ENCODE measurements at regions not wholly inside any gene's neighbourhood (a gene's known extent, or its start where the extent isn't known, plus 50 kb on each side); places are given as distances from the start of the nearest gene placed in this dataset.

- Mint-ChIP-seq H3K36me3 (no peaks in the 10 kb centered on the region), H3K4me3 (no peak overlapping the region), H3K27me3 (no peaks in the 10 kb centered on the region), H3K9me3 (no peaks in the 10 kb centered on the region), H3K4me1 (peaks cover 8 to 23% of the 10 kb centered on the region in 2 donors), H3K27ac (no peak overlapping the region)
- no peak for ATAC-seq (replicated peaks)
- no peak for DNase-seq
Observed at GRCh38 chr2:57617318-57617717, 429.3 kb upstream of the VRK2 start.

GRCh38 chr2:57621122-57621663 lies 425.4 kb upstream of the VRK2 start:
- Mint-ChIP-seq H3K27ac (no peak overlapping the region), H3K4me3 (no peak overlapping the region), H3K4me1 (peaks cover 6 to 21% of the 10 kb centered on the region in 2 donors)

GRCh38 chr2:57622009-57622408 lies 424.6 kb upstream of the VRK2 start:
- Mint-ChIP-seq H3K4me3 (no peak overlapping the region), H3K9me3 (no peaks in the 10 kb centered on the region), H3K4me1 (peaks cover 6 to 14% of the 10 kb centered on the region in 2 donors), H3K27me3 (no peaks in the 10 kb centered on the region), H3K27ac (no peak overlapping the region), H3K36me3 (no peaks in the 10 kb centered on the region)
- DNase-seq (no peak), ATAC-seq (replicated peaks) (no peak)

More at GRCh38 chr2:57621122-57621663, 425.4 kb upstream of the VRK2 start:
- Mint-ChIP-seq H3K36me3 (no peaks in the 10 kb centered on the region), H3K27me3 (no peaks in the 10 kb centered on the region), H3K9me3 (no peaks in the 10 kb centered on the region)
- DNase-seq (no peak), ATAC-seq (replicated peaks) (no peak)

- Mint-ChIP-seq H3K27ac (no peak overlapping the region), H3K4me3 (no peak overlapping the region), H3K27me3 (no peaks in the 10 kb centered on the region), H3K36me3 (peaks cover 10% of the 10 kb centered on the region in 2 donors), H3K4me1 (no peaks in the 10 kb centered on the region), H3K9me3 (peaks cover 9 to 12% of the 10 kb centered on the region in 2 donors)
- no peak for ATAC-seq (replicated peaks)
- no peak for DNase-seq
Observed at GRCh38 chr2:57656198-57656597, 390.4 kb upstream of the VRK2 start.

GRCh38 chr2:57669570-57669969 lies 377.0 kb upstream of the VRK2 start:
- no peak for ATAC-seq (replicated peaks)
- DNase-seq = no peak
- Mint-ChIP-seq H3K36me3 (peaks cover 3 to 4% of the 10 kb centered on the region in 2 donors), H3K4me3 (no peak overlapping the region), H3K9me3 (peaks cover 0 to 2% of the 10 kb centered on the region in 2 donors), H3K4me1 (no peaks in the 10 kb centered on the region), H3K27ac (no peak overlapping the region), H3K27me3 (no peaks in the 10 kb centered on the region)

- no peak for ATAC-seq (replicated peaks)
- Mint-ChIP-seq H3K27me3 (no peaks in the 10 kb centered on the region), H3K9me3 (no peaks in the 10 kb centered on the region), H3K27ac (no peak overlapping the region), H3K4me3 (no peak overlapping the region), H3K4me1 (no peaks in the 10 kb centered on the region), H3K36me3 (no peaks in the 10 kb centered on the region)
- DNase-seq = no peak
Observed at GRCh38 chr2:57674025-57674424, 372.6 kb upstream of the VRK2 start.

- Mint-ChIP-seq H3K4me3 (no peak overlapping the region), H3K36me3 (no peaks in the 10 kb centered on the region), H3K27me3 (no peaks in the 10 kb centered on the region), H3K27ac (no peak overlapping the region), H3K9me3 (no peaks in the 10 kb centered on the region), H3K4me1 (no peaks in the 10 kb centered on the region)
- ATAC-seq (replicated peaks) = no peak
- no peak for DNase-seq
Observed at GRCh38 chr2:57674743-57675142, 371.9 kb upstream of the VRK2 start.

GRCh38 chr2:57677296-57677695 lies 369.3 kb upstream of the VRK2 start:
- no peak overlapping the region for H3K4me3 Mint-ChIP-seq
- H3K36me3 Mint-ChIP-seq = no peaks in the 10 kb centered on the region
- H3K27me3 Mint-ChIP-seq = no peaks in the 10 kb centered on the region
- H3K27ac Mint-ChIP-seq = no peak overlapping the region
- no peak for DNase-seq
- no peaks in the 10 kb centered on the region for H3K9me3 Mint-ChIP-seq
- H3K4me1 Mint-ChIP-seq = no peaks in the 10 kb centered on the region
- no peak for ATAC-seq (replicated peaks)

- Mint-ChIP-seq H3K27ac (no peak overlapping the region), H3K36me3 (no peaks in the 10 kb centered on the region), H3K9me3 (peaks cover 0 to 3% of the 10 kb centered on the region in 2 donors), H3K4me3 (no peak overlapping the region), H3K27me3 (no peaks in the 10 kb centered on the region), H3K4me1 (peaks cover 0 to 1% of the 10 kb centered on the region in 2 donors)
- DNase-seq (no peak), ATAC-seq (replicated peaks) (no peak)
Observed at GRCh38 chr2:57681650-57682049, 365.0 kb upstream of the VRK2 start.

- H3K36me3 Mint-ChIP-seq = peaks cover 10 to 15% of the 10 kb centered on the region in 2 donors
- peaks cover 0 to 1% of the 10 kb centered on the region in 2 donors for H3K4me1 Mint-ChIP-seq
- no peak overlapping the region for H3K27ac Mint-ChIP-seq
- no peak overlapping the region for H3K4me3 Mint-ChIP-seq
- DNase-seq (no peak), ATAC-seq (replicated peaks) (no peak)
- no peaks in the 10 kb centered on the region for H3K27me3 Mint-ChIP-seq
- H3K9me3 Mint-ChIP-seq = peaks cover 17 to 22% of the 10 kb centered on the region in 2 donors
Observed at GRCh38 chr2:57685032-57685431, 361.6 kb upstream of the VRK2 start.

- Mint-ChIP-seq H3K4me3 (no peak overlapping the region), H3K4me1 (no peaks in the 10 kb centered on the region), H3K36me3 (peaks cover 13 to 17% of the 10 kb centered on the region in 2 donors), H3K27ac (no peak overlapping the region), H3K9me3 (peaks cover 23 to 32% of the 10 kb centered on the region in 2 donors), H3K27me3 (no peaks in the 10 kb centered on the region)
- ATAC-seq (replicated peaks) (no peak), DNase-seq (no peak)
Observed at GRCh38 chr2:57692395-57692794, 354.2 kb upstream of the VRK2 start.

GRCh38 chr2:57693177-57693576 lies 353.4 kb upstream of the VRK2 start:
- no peak for DNase-seq
- Mint-ChIP-seq H3K4me3 (no peak overlapping the region), H3K27me3 (no peaks in the 10 kb centered on the region), H3K27ac (no peak overlapping the region), H3K9me3 (peaks cover 21 to 29% of the 10 kb centered on the region in 2 donors), H3K4me1 (no peaks in the 10 kb centered on the region), H3K36me3 (peaks cover 11 to 15% of the 10 kb centered on the region in 2 donors)
- no peak for ATAC-seq (replicated peaks)

GRCh38 chr2:57693965-57694364 lies 352.6 kb upstream of the VRK2 start:
- ATAC-seq (replicated peaks) (no peak), DNase-seq (no peak)
- H3K27me3 Mint-ChIP-seq = no peaks in the 10 kb centered on the region
- peaks cover 10 to 13% of the 10 kb centered on the region in 2 donors for H3K36me3 Mint-ChIP-seq
- no peak overlapping the region for H3K4me3 Mint-ChIP-seq
- H3K27ac Mint-ChIP-seq = no peak overlapping the region
- H3K4me1 Mint-ChIP-seq = peaks cover 0 to 2% of the 10 kb centered on the region in 2 donors
- peaks cover 13 to 21% of the 10 kb centered on the region in 2 donors for H3K9me3 Mint-ChIP-seq

- H3K4me3 Mint-ChIP-seq = no peak overlapping the region
- H3K36me3 Mint-ChIP-seq = no peaks in the 10 kb centered on the region
- H3K27ac Mint-ChIP-seq = no peak overlapping the region
- ATAC-seq (replicated peaks) (no peak), DNase-seq (no peak)
- no peaks in the 10 kb centered on the region for H3K27me3 Mint-ChIP-seq
- peaks cover 0 to 4% of the 10 kb centered on the region in 2 donors for H3K4me1 Mint-ChIP-seq
- peaks cover 4 to 6% of the 10 kb centered on the region in 2 donors for H3K9me3 Mint-ChIP-seq
Observed at GRCh38 chr2:57696016-57696415, 350.6 kb upstream of the VRK2 start.

- Mint-ChIP-seq H3K9me3 (no peaks in the 10 kb centered on the region), H3K27me3 (no peaks in the 10 kb centered on the region), H3K4me1 (peaks cover 0 to 4% of the 10 kb centered on the region in 2 donors), H3K4me3 (no peak overlapping the region), H3K27ac (no peak overlapping the region), H3K36me3 (no peaks in the 10 kb centered on the region)
- DNase-seq (no peak), ATAC-seq (replicated peaks) (no peak)
Observed at GRCh38 chr2:57698392-57698791, 348.2 kb upstream of the VRK2 start.

Measured in stimulated activated naive B cell treated with anti-CD40 and anti-IgM and Interleukin-4, amounts not matched to agents 10 μg/mL and 1 μg/mL and 100 μg/mL, for 72 hours (primary cell).